Gastroesophageal sphincter (tissue), 3 donors: ENCODE measurements at regions not wholly inside any gene's neighbourhood (a gene's known extent, or its start where the extent isn't known, plus 50 kb on each side); places are given as distances from the start of the nearest gene placed in this dataset.

Source experiments
- POLR2A ChIP-seq, 2 donors: fragments of 450-650 bp; IDR thresholded peaks; one replicate each; pipeline ENCODE4 v1.6.1; 2017; ENCODE audit warnings: antibody characterized with exemption in 2 of 2, mild to moderate bottlenecking in 2 of 2, moderate library complexity in 1 of 2
- POLR2AphosphoS5 ChIP-seq: sonication (generic); formaldehyde crosslinking; IDR thresholded peaks from one replicate; pipeline ENCODE4 v1.6.1; 2017; ENCODE audit warnings: antibody characterized with exemption
- TF ChIP-seq, protein P1 (sequence below), 4 experiments: fragments of 200-600 bp in 2 of 4; fragments of 450-650 bp in 2 of 4; sonication (generic) in 1 of 4; IDR thresholded peaks; one replicate each; pipeline ENCODE4 v1.5.1; 2017 to 2019; ENCODE audit warnings: antibody characterized with exemption in 4 of 4, mild to moderate bottlenecking in 2 of 4, moderate library complexity in 2 of 4

DNA sequence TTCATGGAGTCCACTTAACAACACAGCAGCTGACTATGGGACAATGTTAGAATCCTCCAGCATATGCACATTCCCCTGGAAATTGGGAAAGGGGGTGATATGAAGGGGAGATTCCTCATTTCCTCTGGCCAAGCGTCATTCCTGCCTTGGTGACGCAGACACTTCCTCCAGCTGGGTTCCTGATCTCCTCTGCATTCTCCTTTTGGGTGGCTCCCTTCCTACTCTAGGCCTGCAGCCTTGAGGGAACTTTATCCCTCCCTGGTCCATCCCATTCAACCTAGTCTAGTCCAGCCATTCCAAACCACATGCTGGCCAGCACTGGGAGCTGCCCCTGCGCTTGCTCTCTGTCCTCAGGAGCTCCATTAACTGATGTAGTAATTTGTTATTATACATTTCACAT is 216.8 kb downstream of the VAPA start:
- TF ChIP-seq, protein P1, sequence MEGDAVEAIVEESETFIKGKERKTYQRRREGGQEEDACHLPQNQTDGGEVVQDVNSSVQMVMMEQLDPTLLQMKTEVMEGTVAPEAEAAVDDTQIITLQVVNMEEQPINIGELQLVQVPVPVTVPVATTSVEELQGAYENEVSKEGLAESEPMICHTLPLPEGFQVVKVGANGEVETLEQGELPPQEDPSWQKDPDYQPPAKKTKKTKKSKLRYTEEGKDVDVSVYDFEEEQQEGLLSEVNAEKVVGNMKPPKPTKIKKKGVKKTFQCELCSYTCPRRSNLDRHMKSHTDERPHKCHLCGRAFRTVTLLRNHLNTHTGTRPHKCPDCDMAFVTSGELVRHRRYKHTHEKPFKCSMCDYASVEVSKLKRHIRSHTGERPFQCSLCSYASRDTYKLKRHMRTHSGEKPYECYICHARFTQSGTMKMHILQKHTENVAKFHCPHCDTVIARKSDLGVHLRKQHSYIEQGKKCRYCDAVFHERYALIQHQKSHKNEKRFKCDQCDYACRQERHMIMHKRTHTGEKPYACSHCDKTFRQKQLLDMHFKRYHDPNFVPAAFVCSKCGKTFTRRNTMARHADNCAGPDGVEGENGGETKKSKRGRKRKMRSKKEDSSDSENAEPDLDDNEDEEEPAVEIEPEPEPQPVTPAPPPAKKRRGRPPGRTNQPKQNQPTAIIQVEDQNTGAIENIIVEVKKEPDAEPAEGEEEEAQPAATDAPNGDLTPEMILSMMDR (IDR thresholded peaks at IDR 0.05) = no peak
- no peak for TF ChIP-seq POLR2A (IDR thresholded peaks at IDR 0.05)
- TF ChIP-seq POLR2AphosphoS5 = no peak
